GM23248 (cell line): ENCODE measurements at regions not wholly inside any gene's neighbourhood (a gene's known extent, or its start where the extent isn't known, plus 50 kb on each side); places are given as distances from the start of the nearest gene placed in this dataset.

Experiments used
- EZH2 ChIP-seq: fragments of 200-600 bp; sonication (generic); IDR thresholded peaks from 2 replicates; pipeline ENCODE4 v1.6.1; 2018; ENCODE audit warnings: antibody characterized with exemption, mild to moderate bottlenecking; ENCODE audit not compliant: insufficient read depth, poor library complexity, severe bottlenecking
- EZH2phosphoT487 ChIP-seq: fragments of 200-600 bp; sonication (generic); IDR thresholded peaks from 2 replicates; pipeline ENCODE4 v1.6.1; 2018; ENCODE audit warnings: antibody characterized with exemption, moderate library complexity, mild to moderate bottlenecking, low read depth; ENCODE audit not compliant: insufficient read depth

DNA sequence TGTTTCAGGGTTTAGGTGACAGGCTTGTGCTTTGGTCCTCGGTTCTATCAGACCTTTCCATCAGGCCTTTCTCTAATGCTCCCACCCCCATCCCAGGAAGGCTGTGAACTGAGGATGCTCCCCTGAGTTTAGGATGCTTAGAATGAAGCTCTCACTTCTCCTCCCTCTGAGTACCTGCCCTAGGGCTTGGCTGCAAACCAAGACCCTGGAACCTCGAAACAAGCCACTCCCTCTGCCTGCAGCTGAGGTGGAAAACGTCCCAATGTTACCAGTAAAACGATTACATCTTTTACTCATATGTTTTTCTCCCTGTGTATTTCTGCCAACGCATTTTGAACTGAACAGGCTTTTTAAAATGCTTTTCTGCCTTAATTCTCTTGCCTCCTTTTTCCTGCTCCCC, 54.5 kb upstream of the BMAL1 start:
- TF ChIP-seq EZH2phosphoT487 (no peak), EZH2 (no peak)
